HUES6 (cell line): ENCODE measurements at regions not wholly inside any gene's neighbourhood (a gene's known extent, or its start where the extent isn't known, plus 50 kb on each side); places are given as distances from the start of the nearest gene placed in this dataset.

Source experiments
- H3K27ac ChIP-seq: 2 replicates; pipeline ENCODE4 v1.7.0; 2013; ENCODE audit warnings: low read depth, mild to moderate bottlenecking, low read length, inconsistent platforms
- H3K27me3 ChIP-seq: 2 replicates; pipeline ENCODE4 v1.6.1; 2013; ENCODE audit warnings: low read length; ENCODE audit not compliant: control insufficient read depth, insufficient read depth
- H3K36me3 ChIP-seq: 2 replicates; pipeline ENCODE4 v1.6.1; 2013; ENCODE audit warnings: low read length; ENCODE audit not compliant: control insufficient read depth, insufficient read depth
- H3K4me1 ChIP-seq: 2 replicates; pipeline ENCODE4 v1.6.1; 2013; ENCODE audit warnings: low read length; ENCODE audit not compliant: control insufficient read depth, insufficient read depth
- H3K4me3 ChIP-seq: 2 replicates; pipeline ENCODE4 v1.5.1; 2013; ENCODE audit warnings: low read depth, low read length
- H3K9ac ChIP-seq: one replicate; pipeline ENCODE4 v1.6.1; 2013; ENCODE audit warnings: mild to moderate bottlenecking, low read length
- H3K9me3 ChIP-seq: 2 replicates; pipeline ENCODE4 v1.6.1; 2013; ENCODE audit warnings: low read depth, low read length; ENCODE audit not compliant: control insufficient read depth, insufficient read depth

- Histone ChIP-seq H3K27ac (no peak overlapping the region), H3K4me1 (no peaks in the 10 kb centered on the region), H3K36me3 (no peaks in the 10 kb centered on the region), H3K9me3 (no peaks in the 10 kb centered on the region), H3K27me3 (no peaks in the 10 kb centered on the region), H3K4me3 (no peak overlapping the region), H3K9ac (no peak overlapping the region)
Measured at GRCh38 chr10:65723525-65723924, 1202.3 kb upstream of the LRRTM3 start.

- Histone ChIP-seq H3K9me3 (no peaks in the 10 kb centered on the region), H3K4me3 (no peak overlapping the region), H3K27me3 (no peaks in the 10 kb centered on the region), H3K9ac (no peak overlapping the region), H3K27ac (no peak overlapping the region), H3K36me3 (no peaks in the 10 kb centered on the region), H3K4me1 (no peaks in the 10 kb centered on the region)
Measured at GRCh38 chr10:65735382-65735781, 1190.5 kb upstream of the LRRTM3 start.

GRCh38 chr10:65742906-65743305, 1182.9 kb upstream of the LRRTM3 start:
- no peaks in the 10 kb centered on the region for H3K27me3 ChIP-seq
- no peak overlapping the region for H3K27ac ChIP-seq
- H3K9ac ChIP-seq: no peak overlapping the region
- no peaks in the 10 kb centered on the region for H3K9me3 ChIP-seq
- no peaks in the 10 kb centered on the region for H3K4me1 ChIP-seq
- no peaks in the 10 kb centered on the region for H3K36me3 ChIP-seq
- no peak overlapping the region for H3K4me3 ChIP-seq

DNA sequence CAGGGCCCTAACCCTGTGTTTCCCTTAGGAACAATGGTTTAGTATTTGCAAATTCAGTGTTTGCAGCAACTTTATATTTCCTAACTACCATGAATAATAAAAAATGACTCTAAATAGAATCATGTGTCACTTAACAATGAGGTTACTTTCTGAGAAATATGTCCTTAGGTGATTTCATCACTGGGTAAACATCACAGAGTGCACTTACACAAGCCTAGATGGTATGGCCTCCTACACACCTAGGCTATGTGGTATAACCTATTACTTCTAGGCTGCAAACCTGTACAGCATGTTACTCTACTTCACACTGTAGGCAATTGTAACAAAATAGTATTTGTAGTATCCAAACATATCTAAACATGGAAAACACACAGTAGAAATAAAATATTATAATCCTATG, 1174.6 kb upstream of the LRRTM3 start:
- no peak overlapping the region for H3K4me3 ChIP-seq
- H3K4me1 ChIP-seq: no peaks in the 10 kb centered on the region
- no peak overlapping the region for H3K27ac ChIP-seq
- no peaks in the 10 kb centered on the region for H3K9me3 ChIP-seq
- H3K27me3 ChIP-seq: no peaks in the 10 kb centered on the region
- no peaks in the 10 kb centered on the region for H3K36me3 ChIP-seq
- H3K9ac ChIP-seq: no peak overlapping the region

- Histone ChIP-seq H3K4me3 (no peak overlapping the region), H3K36me3 (no peaks in the 10 kb centered on the region), H3K4me1 (no peaks in the 10 kb centered on the region), H3K27ac (no peak overlapping the region), H3K9me3 (no peaks in the 10 kb centered on the region), H3K9ac (no peak overlapping the region), H3K27me3 (no peaks in the 10 kb centered on the region)
Measured at GRCh38 chr10:65751896-65752295, 1173.9 kb upstream of the LRRTM3 start.

- Histone ChIP-seq H3K4me1 (no peaks in the 10 kb centered on the region), H3K9me3 (no peaks in the 10 kb centered on the region), H3K27me3 (no peaks in the 10 kb centered on the region), H3K27ac (no peak overlapping the region), H3K4me3 (no peak overlapping the region), H3K9ac (no peak overlapping the region), H3K36me3 (no peaks in the 10 kb centered on the region)
Measured at GRCh38 chr10:65753532-65753931, 1172.3 kb upstream of the LRRTM3 start.

DNA sequence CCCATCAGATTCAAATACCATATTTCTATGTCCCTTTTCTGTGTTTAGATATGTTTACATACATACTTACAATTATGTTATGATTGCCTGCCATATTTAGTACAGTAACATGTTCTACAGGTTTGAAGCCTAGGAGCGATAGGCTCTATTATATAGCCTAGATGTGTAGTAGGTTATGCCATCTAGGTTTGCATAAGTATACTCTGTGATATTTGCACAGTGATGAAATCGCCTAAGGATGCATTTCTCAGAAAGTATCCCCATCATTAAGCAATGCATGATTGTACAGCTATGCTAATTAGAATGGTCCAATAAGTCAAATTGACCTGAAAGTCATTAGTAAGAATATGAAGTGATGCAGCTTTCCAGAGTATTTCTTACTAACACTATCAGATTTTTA, 1171.7 kb upstream of the LRRTM3 start:
- Histone ChIP-seq H3K36me3 (no peaks in the 10 kb centered on the region), H3K27me3 (no peaks in the 10 kb centered on the region), H3K9me3 (no peaks in the 10 kb centered on the region), H3K9ac (no peak overlapping the region), H3K4me1 (no peaks in the 10 kb centered on the region), H3K4me3 (no peak overlapping the region), H3K27ac (no peak overlapping the region)

DNA sequence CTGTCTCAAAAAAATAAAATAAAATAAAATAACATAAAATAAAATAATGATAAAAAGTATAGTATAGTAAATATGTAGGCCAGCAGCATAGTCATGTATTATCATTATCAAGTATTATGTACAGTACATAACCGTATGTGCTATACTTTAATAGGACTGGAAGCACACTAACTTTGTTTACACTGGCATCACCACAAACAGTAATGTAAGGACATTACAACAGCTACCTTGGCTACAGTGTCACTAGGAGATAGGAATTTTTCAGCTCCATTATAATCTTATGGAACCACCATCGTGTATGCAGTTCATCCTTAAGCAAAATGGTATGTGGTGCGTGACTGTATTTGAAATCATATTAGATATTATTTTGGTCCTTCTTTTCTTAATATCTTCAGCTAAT, 1163.5 kb upstream of the LRRTM3 start:
- Histone ChIP-seq H3K9ac (no peak overlapping the region), H3K27me3 (no peaks in the 10 kb centered on the region), H3K4me1 (no peaks in the 10 kb centered on the region), H3K4me3 (no peak overlapping the region), H3K36me3 (no peaks in the 10 kb centered on the region), H3K27ac (no peak overlapping the region), H3K9me3 (no peaks in the 10 kb centered on the region)

DNA sequence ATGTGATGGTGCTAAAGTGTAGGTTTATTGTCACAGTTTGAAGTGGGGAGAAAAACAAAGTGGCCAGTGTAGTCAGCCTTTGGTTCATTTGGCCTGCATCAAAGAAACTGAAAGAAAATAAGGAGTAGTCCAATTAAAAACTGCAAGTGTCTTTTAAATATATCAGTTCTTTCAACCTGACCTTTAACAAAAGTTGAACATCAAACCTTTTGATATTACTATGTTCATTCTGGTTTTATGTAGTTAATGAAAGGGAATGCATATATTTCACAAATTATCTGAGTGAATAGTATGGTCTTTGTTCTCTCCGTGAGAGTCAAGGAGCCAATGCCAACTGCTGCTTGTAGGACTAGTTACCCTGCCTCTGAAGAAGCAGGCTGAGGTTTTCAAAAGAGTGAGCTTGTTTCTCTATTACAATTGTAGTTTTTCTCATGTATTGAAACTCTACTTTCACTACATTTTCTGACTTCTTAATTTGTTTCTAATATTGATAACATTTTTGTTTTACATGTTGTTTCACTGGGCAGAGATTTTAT, 1160.8 kb upstream of the LRRTM3 start:
- no peaks in the 10 kb centered on the region for H3K36me3 ChIP-seq

GRCh38 chr10:65769828-65770227, 1156.0 kb upstream of the LRRTM3 start:
- Histone ChIP-seq H3K4me1 (no peaks in the 10 kb centered on the region), H3K9me3 (no peaks in the 10 kb centered on the region), H3K4me3 (no peak overlapping the region), H3K36me3 (no peaks in the 10 kb centered on the region), H3K9ac (no peak overlapping the region), H3K27me3 (no peaks in the 10 kb centered on the region), H3K27ac (no peak overlapping the region)

More for the DNA sequence above, 1160.8 kb upstream of the LRRTM3 start:
- Histone ChIP-seq H3K27ac (no peak overlapping the region), H3K4me1 (no peaks in the 10 kb centered on the region), H3K27me3 (no peaks in the 10 kb centered on the region), H3K9ac (no peak overlapping the region), H3K9me3 (no peaks in the 10 kb centered on the region), H3K4me3 (no peak overlapping the region)

- no peak overlapping the region for H3K9ac ChIP-seq
- no peak overlapping the region for H3K27ac ChIP-seq
- H3K9me3 ChIP-seq: no peaks in the 10 kb centered on the region
- H3K27me3 ChIP-seq: no peaks in the 10 kb centered on the region
- no peak overlapping the region for H3K4me3 ChIP-seq
- no peaks in the 10 kb centered on the region for H3K4me1 ChIP-seq
- H3K36me3 ChIP-seq: no peaks in the 10 kb centered on the region
Measured at GRCh38 chr10:65778753-65779152, 1147.1 kb upstream of the LRRTM3 start.

GRCh38 chr10:65779985-65780384, 1145.9 kb upstream of the LRRTM3 start:
- no peak overlapping the region for H3K9ac ChIP-seq

More at GRCh38 chr10:65779985-65780384, 1145.9 kb upstream of the LRRTM3 start:
- no peak overlapping the region for H3K27ac ChIP-seq
- no peaks in the 10 kb centered on the region for H3K36me3 ChIP-seq
- no peak overlapping the region for H3K4me3 ChIP-seq
- H3K9me3 ChIP-seq: no peaks in the 10 kb centered on the region
- H3K27me3 ChIP-seq: no peaks in the 10 kb centered on the region
- no peaks in the 10 kb centered on the region for H3K4me1 ChIP-seq
